AG09309 (cell line): ENCODE measurements at regions not wholly inside any gene's neighbourhood (a gene's known extent, or its start where the extent isn't known, plus 50 kb on each side); places are given as distances from the start of the nearest gene placed in this dataset.
A peak's percentile ranks its signal among the peaks of the same experiment; 100 is the strongest.

Source experiments
- DNase-seq: peaks from one replicate; pipeline ENCODE4 v3.0.0-alpha.2; 2010; ENCODE audit warnings: low read depth
- H3K4me3 ChIP-seq: 2 replicates; pipeline ENCODE4 v1.5.1; 2011; ENCODE audit warnings: mild to moderate bottlenecking, low read depth, low read length, moderate library complexity; ENCODE audit not compliant: control insufficient read depth
- CTCF ChIP-seq: IDR thresholded peaks from 2 replicates; pipeline ENCODE4 v1.5.1; 2011; ENCODE audit warnings: mild to moderate bottlenecking, low read depth, low read length, inconsistent platforms; ENCODE audit not compliant: insufficient read depth, control insufficient read depth; ENCODE audit errors: missing control alignments

GRCh38 chr4:41331224-41331623 lies 74.5 kb downstream of the UCHL1 start:
- no peak for TF ChIP-seq CTCF
- no peak for DNase-seq
- no peak overlapping the region for H3K4me3 ChIP-seq

GRCh38 chr4:41332510-41333054 lies 75.9 kb downstream of the UCHL1 start:
- no peak overlapping the region for H3K4me3 ChIP-seq
- DNase-seq: no peak
- TF ChIP-seq CTCF: no peak

GRCh38 chr4:41334182-41334581 lies 77.5 kb downstream of the UCHL1 start:
- TF ChIP-seq CTCF: no peak
- no peak overlapping the region for H3K4me3 ChIP-seq
- DNase-seq: no peak

GRCh38 chr4:41339812-41340809 lies 83.4 kb downstream of the UCHL1 start:
- DNase-seq: peak; percentile 84
- H3K4me3 ChIP-seq: no peak overlapping the region
- peak; percentile 15 for TF ChIP-seq CTCF

- H3K4me3 ChIP-seq: no peak overlapping the region
- TF ChIP-seq CTCF: no peak
- DNase-seq: peak; percentile 79
These were observed 89.8 kb downstream of the UCHL1 start for GRCh38 chr4:41346306-41347061.

GRCh38 chr4:41349021-41349420 lies 92.3 kb downstream of the UCHL1 start:
- no peak for DNase-seq
- no peak for TF ChIP-seq CTCF
- no peak overlapping the region for H3K4me3 ChIP-seq
